Iris pigment epithelial cell (primary cell): ENCODE measurements at regions not wholly inside any gene's neighbourhood (a gene's known extent, or its start where the extent isn't known, plus 50 kb on each side); places are given as distances from the start of the nearest gene placed in this dataset.
A peak's percentile ranks its signal among the peaks of the same experiment; 100 is the strongest.

Source experiments
- DNase-seq: peaks from one replicate; pipeline ENCODE4 v3.0.0-alpha.2; 2011; ENCODE audit warnings: low read depth

- no peak for DNase-seq
Measured at GRCh38 chr1:5009376-5010065, 355.1 kb downstream of the AJAP1 start.

- DNase-seq = no peak
Measured at GRCh38 chr1:5005171-5005570, 350.8 kb downstream of the AJAP1 start.

- no peak for DNase-seq
Measured at GRCh38 chr1:5002676-5003075, 348.3 kb downstream of the AJAP1 start.

- DNase-seq = no peak
Measured at GRCh38 chr1:5001466-5001865, 347.1 kb downstream of the AJAP1 start.

GRCh38 chr1:4986306-4986705, 331.9 kb downstream of the AJAP1 start:
- DNase-seq = no peak

- no peak for DNase-seq
Measured at GRCh38 chr1:4984841-4985240, 330.4 kb downstream of the AJAP1 start.

- DNase-seq = no peak
Measured at GRCh38 chr1:4980211-4980610, 325.8 kb downstream of the AJAP1 start.

GRCh38 chr1:4978660-4979390, 324.4 kb downstream of the AJAP1 start:
- DNase-seq = no peak

GRCh38 chr1:4977701-4978100, 323.3 kb downstream of the AJAP1 start:
- no peak for DNase-seq

GRCh38 chr1:4976859-4977440, 322.5 kb downstream of the AJAP1 start:
- DNase-seq = no peak

- no peak for DNase-seq
Measured at GRCh38 chr1:4975856-4976255, 321.4 kb downstream of the AJAP1 start.

- no peak for DNase-seq
Measured at GRCh38 chr1:4974981-4975685, 320.7 kb downstream of the AJAP1 start.

GRCh38 chr1:4973341-4973740, 318.9 kb downstream of the AJAP1 start:
- no peak for DNase-seq

GRCh38 chr1:4972761-4973320, 318.4 kb downstream of the AJAP1 start:
- DNase-seq = no peak

GRCh38 chr1:4971666-4972065, 317.3 kb downstream of the AJAP1 start:
- no peak for DNase-seq

- DNase-seq = no peak
Measured at GRCh38 chr1:4970532-4970931, 316.1 kb downstream of the AJAP1 start.

GRCh38 chr1:4969556-4970129, 315.2 kb downstream of the AJAP1 start:
- DNase-seq = no peak

- no peak for DNase-seq
Measured at GRCh38 chr1:4965346-4966075, 311.1 kb downstream of the AJAP1 start.

GRCh38 chr1:4964634-4965345, 310.4 kb downstream of the AJAP1 start:
- DNase-seq = no peak

GRCh38 chr1:4963251-4963650, 308.8 kb downstream of the AJAP1 start:
- peak; percentile 18 for DNase-seq

GRCh38 chr1:4962836-4963235, 308.4 kb downstream of the AJAP1 start:
- no peak for DNase-seq
